SKM-1 treated with dmso at 0.1 percent for 144 hours (cell line): ENCODE measurements at regions not wholly inside any gene's neighbourhood (a gene's known extent, or its start where the extent isn't known, plus 50 kb on each side); places are given as distances from the start of the nearest gene placed in this dataset.
"Not testable (repeated sequence)": the region's sequence is repeated elsewhere in the genome, so short reads cannot be mapped to it uniquely, and the experiment has no call there.

Experiments
- DNase-seq: peaks from one replicate; lab custom pipeline; 2025; ENCODE audit not compliant: unreplicated experiment; lab: John Stamatoyannopoulos, UW

DNA sequence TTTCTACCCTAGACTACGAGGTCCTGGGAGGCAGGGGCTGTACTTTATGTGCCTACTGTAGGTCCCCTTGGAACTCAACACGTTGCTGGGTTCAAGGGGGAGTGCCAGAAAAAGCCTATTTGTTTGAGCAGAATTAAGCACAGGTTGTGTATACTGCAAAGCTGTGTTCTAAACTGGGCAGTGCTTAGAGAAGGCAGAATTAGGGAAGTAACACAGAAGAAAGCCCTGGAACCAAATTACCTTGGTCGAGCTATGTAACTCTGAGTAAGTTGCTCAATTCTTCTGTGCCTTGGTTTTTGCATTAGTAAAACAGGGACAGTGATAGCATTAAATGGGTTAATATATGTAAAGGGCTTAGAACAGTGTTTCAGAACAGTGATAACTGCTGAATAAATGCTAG is 245.0 kb upstream of the SFRP2 start:
- DNase-seq: peak; percentile 65

DNA sequence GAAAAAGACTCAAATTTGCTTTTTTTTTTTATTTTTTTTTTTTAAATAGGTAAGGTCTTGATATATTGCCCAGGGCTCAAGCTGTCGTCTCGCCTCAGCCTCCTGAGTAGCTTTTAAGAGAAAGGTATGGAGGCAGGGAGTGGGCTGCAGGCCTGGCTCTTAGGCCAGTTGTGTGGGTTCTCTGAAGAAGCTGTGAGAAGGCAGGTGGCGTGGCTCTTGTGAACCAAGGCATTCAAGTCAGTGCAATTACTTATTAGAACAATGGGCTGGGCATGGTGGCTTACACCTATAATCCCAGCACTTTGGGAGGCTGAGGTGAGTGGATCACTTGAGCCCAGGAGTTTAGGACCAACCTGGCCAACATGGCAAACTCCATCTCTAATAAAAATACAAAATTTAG is 244.0 kb upstream of the SFRP2 start:
- DNase-seq: no peak

DNA sequence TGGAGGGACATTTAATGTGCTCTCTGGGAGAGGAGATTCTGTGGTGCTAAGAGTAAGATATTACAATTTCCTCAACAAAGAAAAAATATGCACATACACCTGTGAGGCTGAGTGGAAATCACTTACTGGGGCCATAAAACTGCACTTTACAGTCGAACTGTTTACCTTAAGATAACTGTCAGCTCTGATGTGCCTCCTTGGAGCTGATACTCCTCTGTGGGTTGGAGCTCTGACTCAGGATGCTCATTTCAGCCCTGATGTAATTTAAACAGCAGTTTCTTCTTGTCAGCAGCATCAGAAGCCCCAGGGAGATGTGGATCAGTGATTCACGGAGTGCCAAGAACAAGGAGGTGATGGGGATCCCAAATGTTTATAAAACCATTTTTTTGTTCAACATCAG is 241.9 kb upstream of the SFRP2 start:
- no peak for DNase-seq

DNA sequence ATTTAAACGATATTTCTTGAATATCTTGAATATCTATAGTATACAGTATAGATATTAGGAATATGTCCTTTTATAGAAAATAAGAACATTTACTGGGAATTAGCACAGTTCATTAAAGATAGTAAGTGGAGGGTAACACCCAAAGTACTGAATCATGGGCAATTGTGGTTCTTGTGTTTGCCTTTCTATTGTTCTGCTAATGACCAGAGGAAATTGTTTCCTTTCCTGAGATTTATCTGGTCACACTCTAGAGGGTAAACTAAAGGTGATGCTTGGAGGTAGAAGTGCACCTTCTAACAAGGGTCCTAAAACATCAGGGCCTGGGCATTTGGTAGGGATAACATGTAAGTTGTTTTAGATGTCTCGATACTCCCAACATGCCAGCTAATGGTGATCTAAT is 241.3 kb upstream of the SFRP2 start:
- DNase-seq: no peak

DNA sequence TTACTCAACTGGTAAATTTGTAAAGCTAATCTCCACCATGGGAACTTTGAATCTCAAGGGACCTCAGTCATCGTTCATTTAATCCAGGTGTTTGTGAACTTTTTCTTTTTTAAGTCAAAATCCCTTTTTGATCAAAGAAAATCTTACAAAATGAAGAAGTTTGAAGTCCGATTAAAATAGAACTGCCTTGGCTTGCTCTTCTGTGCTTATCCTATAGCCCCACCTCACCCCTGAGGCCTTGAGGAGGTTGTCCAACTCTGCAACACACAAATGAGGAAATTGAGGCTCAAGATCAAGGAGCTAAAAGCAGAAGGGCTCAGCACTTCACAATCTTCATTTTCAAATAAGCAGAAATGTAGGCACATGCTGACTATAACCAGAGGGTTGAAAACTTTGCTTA is 240.3 kb upstream of the SFRP2 start:
- DNase-seq: peak; percentile 76

DNA sequence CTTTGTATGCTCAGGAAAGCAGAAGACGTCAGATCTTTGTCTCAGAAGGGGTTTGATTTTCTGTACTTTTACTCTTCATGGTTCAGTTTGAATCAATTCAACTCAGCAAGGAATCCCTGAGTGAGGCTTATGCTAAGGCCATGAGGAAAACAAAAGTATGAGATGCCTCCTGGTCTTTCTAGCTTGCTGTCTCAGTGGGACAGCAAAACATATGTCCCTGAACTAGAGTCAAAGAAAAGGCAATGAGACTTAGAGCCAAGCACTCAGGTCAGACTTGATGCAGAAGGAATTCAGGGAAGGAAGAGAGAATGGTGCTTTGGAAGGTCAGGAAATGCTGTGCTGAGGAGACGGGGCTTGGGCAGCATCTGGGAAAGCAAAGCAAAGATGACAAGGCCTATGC is 236.2 kb upstream of the SFRP2 start:
- no peak for DNase-seq

DNA sequence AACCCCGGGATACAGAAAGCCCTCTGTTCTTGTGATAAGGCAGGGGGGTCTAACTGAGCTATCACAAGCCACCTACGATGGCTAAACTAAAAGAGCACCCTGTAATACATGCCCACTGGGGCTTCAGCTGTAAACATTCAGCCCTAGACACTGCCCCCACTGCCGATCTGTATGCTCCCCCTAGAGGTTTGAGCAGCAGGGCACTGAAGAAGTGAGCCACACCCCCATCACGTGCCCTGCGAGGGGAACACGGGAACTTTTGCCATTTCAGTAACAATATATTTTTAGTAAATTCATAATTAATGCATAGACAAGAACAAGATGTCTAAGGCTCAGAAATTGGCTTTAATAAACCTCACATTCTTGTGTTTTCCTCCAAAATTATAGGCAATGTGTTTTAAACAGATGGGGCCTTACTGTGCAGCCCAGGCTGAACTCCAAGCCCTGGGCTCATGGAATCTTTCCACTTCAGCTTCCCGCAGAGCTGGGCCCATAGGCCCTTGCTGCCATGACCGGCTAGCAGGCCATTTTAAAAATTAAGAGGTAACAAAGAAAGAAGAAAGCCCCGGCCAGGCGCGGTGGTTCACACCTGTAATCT is 235.3 kb upstream of the SFRP2 start:
- no peak for DNase-seq

DNA sequence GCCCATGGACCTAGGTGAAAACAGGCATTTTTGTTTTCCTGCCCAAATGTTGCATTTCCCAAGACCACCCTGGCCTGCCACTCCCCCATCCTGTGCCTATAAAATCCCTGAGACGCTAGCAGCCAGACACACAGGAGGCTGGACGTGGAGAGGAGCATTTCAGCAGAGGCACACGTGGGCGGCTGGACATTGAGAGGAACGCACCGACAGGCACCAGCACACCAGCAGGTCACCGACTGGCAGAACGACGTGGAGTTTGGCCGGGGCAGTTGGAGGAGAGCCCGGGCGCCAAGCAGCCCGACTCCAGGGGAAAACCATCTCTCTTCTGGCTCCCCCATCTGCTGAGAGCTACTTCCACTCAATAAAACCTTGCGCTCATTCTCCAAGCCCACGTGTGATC is 234.8 kb upstream of the SFRP2 start:
- DNase-seq: not testable (repeated sequence)

DNA sequence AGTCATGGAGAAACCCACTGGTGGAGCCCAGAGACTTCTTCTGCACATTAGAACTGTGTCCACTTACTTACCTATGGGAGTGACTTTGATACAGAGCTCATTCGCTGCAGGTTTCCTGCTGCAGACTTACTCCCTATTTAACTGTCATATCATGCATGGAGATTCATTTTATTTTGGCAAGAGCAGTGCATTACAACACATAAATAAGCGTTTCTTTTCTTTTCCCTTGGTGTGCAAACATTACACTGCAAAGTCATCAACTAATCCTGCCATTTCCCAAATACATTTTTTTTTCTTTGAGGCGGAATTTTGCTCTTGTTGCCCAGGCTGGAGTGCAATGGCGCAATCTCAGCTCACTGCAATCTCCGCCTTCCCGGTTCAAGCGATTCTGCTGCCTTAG is 230.9 kb upstream of the SFRP2 start:
- no peak for DNase-seq

DNA sequence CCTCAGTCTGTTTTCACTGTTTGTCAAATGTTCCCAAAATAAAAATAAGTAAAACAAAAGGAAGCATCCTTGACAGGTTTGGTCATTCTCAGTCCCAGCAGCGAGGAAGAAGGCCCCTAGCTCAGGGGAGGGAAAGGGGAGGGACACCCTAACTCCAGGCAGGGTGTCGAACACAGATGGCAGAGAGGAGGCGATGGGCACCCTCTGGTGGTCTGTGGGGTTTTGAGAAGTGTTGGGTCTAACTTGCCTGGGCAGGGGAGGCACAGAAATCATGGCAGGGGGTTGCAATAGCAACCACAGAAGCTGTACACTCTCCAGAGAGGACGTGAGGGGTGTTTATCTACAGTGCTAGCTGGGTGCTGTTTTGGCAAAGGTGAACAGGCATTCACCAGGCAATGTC is 229.8 kb upstream of the SFRP2 start:
- no peak for DNase-seq

DNA sequence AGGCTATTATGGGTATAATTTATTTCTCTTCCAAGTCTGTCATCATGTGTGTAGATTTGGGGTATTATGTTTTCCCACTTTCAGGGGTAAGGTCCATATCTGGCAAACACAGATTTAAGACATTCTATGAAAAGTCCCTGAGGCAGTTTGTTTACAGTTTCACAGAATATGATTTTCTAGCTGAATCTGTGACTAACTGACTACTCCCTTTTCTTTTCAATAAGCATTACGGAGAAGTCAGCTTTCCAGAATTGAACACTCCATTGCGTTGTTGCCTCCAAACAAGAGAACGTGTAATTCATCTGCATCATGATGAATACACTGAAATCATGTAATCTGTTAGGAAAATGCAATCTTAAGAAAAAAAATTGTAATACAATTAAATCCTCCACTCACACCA is 226.7 kb upstream of the SFRP2 start:
- DNase-seq: no peak

DNA sequence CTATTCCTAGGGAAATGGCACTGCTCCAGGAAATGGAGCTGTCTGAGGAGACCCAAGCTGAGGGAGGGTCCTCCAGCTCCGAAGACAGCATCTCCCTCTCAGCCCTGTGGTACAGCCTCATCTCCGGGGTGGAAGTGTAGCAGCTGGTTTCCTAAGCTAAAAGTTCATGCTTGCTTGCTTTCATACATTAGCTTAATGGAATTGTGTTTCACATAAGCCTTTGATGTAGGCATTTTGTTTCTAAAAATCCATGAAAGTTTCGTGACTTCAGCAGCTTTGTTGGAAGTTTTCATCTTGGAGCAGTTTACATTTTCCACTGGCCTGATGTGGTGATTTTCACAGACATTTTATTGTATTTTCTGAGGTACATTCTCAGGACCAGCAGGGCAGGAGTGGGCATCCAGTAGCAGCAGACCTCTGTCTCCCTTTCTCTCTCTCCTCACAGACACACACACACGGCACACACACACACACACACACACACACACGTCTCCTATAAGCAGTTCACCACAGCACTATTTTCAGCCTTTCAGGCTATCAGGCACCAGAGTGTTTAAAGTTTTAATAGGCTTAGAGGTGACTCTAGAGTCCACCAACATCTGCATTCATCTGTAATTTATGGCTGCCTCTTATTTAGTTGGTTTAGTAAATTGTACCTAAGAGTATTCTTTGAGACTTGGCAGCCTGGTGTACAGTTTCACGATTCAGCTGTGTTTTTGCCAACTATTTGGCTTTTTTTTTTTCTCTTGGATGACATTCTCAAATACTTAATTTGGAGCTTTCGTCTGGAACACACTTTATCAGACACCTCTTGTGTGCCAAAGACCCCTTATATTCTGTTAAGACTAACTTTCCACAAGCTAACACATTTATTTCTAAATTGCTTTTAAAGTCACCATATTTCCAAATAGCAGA is 225.8 kb upstream of the SFRP2 start:
- no peak for DNase-seq

DNA sequence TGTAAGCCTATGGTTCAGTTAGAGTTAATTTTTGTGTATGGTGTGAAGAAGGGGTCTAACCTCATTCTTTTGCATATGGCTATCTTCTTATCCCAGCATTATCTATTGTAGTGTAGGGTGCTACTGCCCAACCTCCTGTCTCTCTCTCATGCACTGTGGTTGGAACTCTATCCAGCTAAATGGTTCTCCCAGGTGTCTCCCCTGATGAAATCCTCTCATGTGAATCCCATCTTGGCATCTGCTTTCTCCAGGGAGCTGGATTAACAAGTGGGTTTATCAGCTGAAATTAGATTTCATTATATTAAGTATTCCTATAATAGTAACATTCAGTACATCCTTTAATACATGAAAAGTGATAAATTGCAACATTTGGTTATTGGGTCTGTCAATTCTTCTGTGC is 224.7 kb upstream of the SFRP2 start:
- DNase-seq: no peak

DNA sequence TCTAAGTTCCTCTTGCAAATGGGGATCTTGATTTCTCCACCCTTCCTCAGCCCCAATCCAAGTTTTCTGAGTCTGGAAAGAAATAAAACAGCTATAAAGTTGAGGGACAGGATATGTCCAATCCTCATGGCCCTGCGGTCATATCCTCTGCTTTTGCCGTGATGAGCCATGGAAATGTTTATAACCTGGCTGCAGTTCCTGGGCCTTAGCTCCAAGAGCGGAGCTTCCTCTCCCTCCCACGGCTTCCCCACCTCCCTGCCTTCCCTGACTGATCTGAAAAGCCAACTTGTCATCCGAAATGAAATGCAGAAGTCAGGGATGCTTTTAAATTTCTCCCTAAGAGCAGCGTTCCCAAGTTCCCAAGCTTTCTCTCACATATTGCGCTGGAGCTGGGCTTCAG is 221.5 kb upstream of the SFRP2 start:
- no peak for DNase-seq

DNA sequence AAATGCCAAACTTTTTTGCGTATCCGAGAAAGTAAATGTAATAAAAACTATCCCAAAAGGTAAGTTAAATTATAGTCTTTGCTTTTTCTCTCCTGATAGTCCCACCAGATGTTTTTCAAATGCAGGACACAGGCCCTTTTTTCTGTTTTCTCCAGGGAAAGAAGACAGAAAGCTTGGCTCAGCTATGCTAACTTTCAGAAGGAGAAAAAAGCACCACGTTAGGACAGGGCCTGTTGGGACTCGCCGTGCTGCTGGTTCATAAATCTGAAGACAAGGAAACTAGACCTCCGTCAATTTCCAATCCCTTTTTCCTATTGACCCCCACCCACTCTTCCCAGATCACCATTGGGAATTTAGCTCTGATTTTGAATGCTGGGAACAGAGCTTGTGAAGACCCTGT is 220.9 kb upstream of the SFRP2 start:
- DNase-seq: no peak

DNA sequence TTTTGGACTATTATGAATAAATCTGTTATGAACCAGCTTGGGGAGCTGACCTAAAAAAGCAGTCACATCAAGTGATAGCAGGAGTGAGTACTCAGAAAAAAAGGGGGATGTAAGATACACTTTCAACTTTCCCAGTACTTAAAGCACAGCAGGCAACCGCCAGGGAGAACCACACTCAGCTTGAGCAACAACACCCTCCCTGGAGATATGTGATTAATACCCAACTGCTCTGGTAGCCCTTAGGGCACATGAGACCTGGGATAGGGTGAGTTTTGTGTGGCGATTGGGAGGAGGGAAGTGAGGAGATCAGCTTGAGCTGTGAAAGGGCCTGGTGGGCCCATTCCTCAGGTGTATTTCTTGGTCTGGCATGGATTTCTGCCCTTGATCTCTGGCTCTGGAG is 220.3 kb upstream of the SFRP2 start:
- DNase-seq: no peak

DNA sequence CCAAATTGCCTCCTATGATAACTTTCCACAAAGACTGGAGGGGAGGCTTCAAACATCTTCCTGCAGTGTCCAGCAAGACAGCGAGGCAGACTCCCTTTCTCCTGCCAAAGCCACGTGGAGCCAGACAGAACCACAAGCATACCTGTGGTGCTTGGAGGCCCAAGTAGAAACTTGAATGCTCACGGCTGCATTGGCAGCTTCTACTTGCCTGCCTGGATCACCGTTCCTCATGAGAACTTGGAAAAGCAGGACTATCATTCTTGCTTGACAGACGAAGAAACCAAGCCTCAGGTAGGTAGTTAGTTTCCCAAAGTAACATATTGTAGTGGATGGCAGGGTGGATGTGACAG is 216.3 kb upstream of the SFRP2 start:
- DNase-seq: no peak

DNA sequence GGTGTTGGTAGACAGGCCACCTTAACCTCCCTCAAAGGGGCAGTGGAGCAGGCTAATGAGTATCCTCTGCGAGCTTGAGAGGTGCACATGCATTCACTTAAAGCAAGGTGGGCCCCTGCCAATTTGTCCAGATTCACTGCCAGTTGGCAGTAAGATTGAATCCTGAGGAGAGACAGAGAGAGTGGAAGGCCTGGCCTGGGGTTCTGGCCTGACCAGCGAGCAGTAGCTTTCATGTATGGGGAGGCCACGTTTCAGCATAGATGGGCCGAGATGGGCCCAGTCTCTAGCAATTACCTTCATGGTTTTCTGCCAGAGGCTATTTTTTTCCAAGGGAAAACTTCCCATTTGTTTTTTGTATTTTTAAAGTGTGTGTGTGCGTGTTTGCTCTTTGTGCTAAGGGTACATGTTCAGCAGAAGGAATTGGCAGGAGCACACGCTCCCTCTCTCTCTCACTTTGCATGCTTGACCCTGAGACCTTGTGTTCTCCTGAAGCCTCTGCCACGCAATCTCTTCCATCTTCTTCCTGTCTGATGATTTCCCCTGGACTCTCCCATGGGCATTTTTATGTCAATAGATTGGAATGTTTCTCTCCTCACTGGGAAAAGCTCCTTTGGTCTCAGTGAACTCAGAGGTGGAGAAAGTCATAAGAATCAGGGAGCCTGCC is 215.8 kb upstream of the SFRP2 start:
- no peak for DNase-seq

DNA sequence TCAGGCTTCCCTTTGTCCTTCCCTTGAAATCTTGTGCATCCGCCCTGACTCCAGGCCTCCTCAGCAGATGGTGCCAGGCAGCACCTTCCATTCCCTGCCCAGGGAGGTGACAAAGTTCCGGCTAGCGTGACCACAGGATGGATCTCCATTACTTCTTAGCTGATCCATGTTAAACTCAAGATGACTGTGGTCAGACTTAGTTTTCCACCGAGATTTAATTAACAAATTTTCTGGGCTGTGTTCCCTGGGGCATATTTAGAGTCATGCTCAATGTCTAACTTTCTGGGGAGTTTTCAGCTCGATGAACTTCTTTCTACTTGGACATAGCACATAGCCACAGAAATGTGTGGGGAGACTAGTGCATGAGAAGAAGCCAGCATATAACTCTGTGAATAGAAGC is 215.1 kb upstream of the SFRP2 start:
- no peak for DNase-seq

DNA sequence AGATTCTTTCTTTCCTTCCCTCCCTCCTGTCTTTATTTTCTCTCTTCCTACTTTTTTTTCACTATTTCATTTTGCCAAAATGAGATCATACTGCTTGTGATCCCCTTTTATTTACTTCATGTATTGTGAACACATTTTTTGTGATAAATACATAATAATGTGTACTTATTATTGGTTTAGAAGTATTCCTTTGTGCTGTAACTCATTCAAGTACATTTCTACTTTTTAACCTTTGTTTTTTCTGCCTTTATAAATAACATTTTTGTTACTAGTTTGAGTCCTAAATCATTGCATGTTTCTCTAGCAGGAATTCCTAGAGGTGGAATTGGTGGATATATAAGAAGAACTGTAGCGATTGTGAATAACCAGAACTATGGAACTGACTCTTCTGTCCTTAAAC is 214.5 kb upstream of the SFRP2 start:
- no peak for DNase-seq

DNA sequence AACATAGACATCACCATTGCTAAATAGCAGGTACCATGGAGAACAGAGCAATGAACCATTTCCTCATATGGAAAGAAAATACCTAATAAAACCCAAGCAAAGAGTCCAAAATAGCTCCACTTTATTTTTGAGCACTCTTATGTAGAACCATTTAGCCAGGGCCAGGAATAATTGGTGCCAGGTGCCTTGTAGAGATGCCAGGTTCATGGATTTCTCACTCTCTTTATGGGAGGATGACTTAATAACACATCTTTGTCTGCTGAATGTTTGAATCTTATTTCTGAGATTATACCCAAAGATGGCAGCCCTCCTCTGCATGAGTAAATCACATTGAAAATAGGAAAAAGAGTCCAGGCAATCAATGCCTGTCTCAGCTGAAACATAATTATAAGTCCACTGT is 212.3 kb upstream of the SFRP2 start:
- no peak for DNase-seq

DNA sequence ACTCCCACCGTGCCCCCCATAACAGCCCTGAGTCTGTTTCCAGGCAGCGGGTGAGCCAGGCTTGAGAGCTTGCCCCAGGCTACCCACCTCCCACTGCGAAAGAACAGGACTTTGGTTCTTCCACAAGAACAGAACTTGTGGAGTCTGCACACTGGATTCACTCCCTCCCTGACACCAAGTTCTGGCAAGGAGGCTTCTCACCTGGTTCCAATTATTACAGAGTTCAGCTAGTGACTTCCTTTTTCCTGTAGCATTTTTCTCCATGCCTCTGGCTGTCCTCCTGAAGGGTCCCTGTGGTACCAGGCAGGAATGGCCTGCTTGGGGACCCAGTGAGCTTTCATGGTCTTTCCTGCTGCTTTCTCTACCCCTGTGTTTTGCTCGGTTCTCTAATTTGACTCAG is 208.6 kb upstream of the SFRP2 start:
- DNase-seq: no peak
